Pons (tissue), 1 donor: ENCODE measurements at regions not wholly inside any gene's neighbourhood (a gene's known extent, or its start where the extent isn't known, plus 50 kb on each side); places are given as distances from the start of the nearest gene placed in this dataset.

ENCODE experiments used
- DNase-seq: peaks from one replicate; pipeline ENCODE4 v3.0.0-alpha.2; 2016; ENCODE audit warnings: low spot score

- DNase-seq: no peak
These were observed 97.1 kb upstream of the NXT1 start for GRCh38 chr20:23253524-23253923.

GRCh38 chr20:23251779-23252178 lies 98.8 kb upstream of the NXT1 start:
- DNase-seq: no peak

GRCh38 chr20:23249541-23249940 lies 101.0 kb upstream of the NXT1 start:
- no peak for DNase-seq

- DNase-seq: no peak
These were observed 102.1 kb upstream of the NXT1 start for GRCh38 chr20:23248461-23248882.

- no peak for DNase-seq
These were observed 103.6 kb upstream of the NXT1 start for GRCh38 chr20:23246717-23247664.

GRCh38 chr20:23245553-23246181 lies 104.9 kb upstream of the NXT1 start:
- DNase-seq: peak; percentile 30

GRCh38 chr20:23244916-23245552 lies 105.6 kb upstream of the NXT1 start:
- DNase-seq: no peak

- no peak for DNase-seq
These were observed 106.3 kb upstream of the NXT1 start for GRCh38 chr20:23244156-23244915.

- DNase-seq: no peak
These were observed 106.8 kb upstream of the NXT1 start for GRCh38 chr20:23243791-23244155.

GRCh38 chr20:23242556-23243180 lies 107.9 kb upstream of the NXT1 start:
- no peak for DNase-seq

- no peak for DNase-seq
These were observed 108.5 kb upstream of the NXT1 start for GRCh38 chr20:23242104-23242503.

GRCh38 chr20:23241416-23241815 lies 109.2 kb upstream of the NXT1 start:
- no peak for DNase-seq

- DNase-seq: no peak
These were observed 110.1 kb upstream of the NXT1 start for GRCh38 chr20:23240519-23240918.

- no peak for DNase-seq
These were observed 113.4 kb upstream of the NXT1 start for GRCh38 chr20:23237201-23237600.

GRCh38 chr20:23235173-23236027 lies 115.2 kb upstream of the NXT1 start:
- DNase-seq: peak; percentile 37

- peak; percentile 6 for DNase-seq
These were observed 116.1 kb upstream of the NXT1 start for GRCh38 chr20:23234311-23235078.

- no peak for DNase-seq
These were observed 117.2 kb upstream of the NXT1 start for GRCh38 chr20:23233341-23233740.

- DNase-seq: no peak
These were observed 117.8 kb upstream of the NXT1 start for GRCh38 chr20:23232679-23233308.

GRCh38 chr20:23232219-23232581 lies 118.4 kb upstream of the NXT1 start:
- no peak for DNase-seq
